Nephron (organoid): ENCODE measurements at regions not wholly inside any gene's neighbourhood (a gene's known extent, or its start where the extent isn't known, plus 50 kb on each side); places are given as distances from the start of the nearest gene placed in this dataset.

Source experiments
- H3K27ac Mint-ChIP-seq, 3 experiments: 2 replicates each; pipeline ENCODE4 v1.8.0; 2020; ENCODE audit warnings: mixed read lengths in 3 of 3, mild to moderate bottlenecking in 2 of 3, moderate library complexity in 1 of 3
- H3K27me3 Mint-ChIP-seq: 2 replicates; pipeline ENCODE4 v1.8.0; 2021; ENCODE audit warnings: low read depth, mild to moderate bottlenecking, moderate library complexity, mixed read lengths
- H3K36me3 Mint-ChIP-seq: 2 replicates; pipeline ENCODE4 v1.8.0; 2020; ENCODE audit warnings: low read depth, mixed read lengths
- H3K4me1 Mint-ChIP-seq: 2 replicates; pipeline ENCODE4 v1.8.0; 2020; ENCODE audit warnings: mixed read lengths
- H3K4me3 Mint-ChIP-seq, 3 experiments: 2 replicates each; pipeline ENCODE4 v1.8.0; 2020; ENCODE audit warnings: mild to moderate bottlenecking in 3 of 3, mixed read lengths in 3 of 3, moderate library complexity in 2 of 3
- H3K9me3 Mint-ChIP-seq: 2 replicates; pipeline ENCODE4 v1.8.0; 2020; ENCODE audit warnings: mixed read lengths
- TF ChIP-seq, protein P1 (sequence below), 3 experiments: fragments of 200-600 bp; sonication (generic); IDR thresholded peaks; one replicate each; pipeline ENCODE4 v1.5.0; 2021; ENCODE audit warnings: antibody characterized with exemption in 3 of 3; ENCODE audit not compliant: unreplicated experiment in 3 of 3

- TF ChIP-seq, protein P1, sequence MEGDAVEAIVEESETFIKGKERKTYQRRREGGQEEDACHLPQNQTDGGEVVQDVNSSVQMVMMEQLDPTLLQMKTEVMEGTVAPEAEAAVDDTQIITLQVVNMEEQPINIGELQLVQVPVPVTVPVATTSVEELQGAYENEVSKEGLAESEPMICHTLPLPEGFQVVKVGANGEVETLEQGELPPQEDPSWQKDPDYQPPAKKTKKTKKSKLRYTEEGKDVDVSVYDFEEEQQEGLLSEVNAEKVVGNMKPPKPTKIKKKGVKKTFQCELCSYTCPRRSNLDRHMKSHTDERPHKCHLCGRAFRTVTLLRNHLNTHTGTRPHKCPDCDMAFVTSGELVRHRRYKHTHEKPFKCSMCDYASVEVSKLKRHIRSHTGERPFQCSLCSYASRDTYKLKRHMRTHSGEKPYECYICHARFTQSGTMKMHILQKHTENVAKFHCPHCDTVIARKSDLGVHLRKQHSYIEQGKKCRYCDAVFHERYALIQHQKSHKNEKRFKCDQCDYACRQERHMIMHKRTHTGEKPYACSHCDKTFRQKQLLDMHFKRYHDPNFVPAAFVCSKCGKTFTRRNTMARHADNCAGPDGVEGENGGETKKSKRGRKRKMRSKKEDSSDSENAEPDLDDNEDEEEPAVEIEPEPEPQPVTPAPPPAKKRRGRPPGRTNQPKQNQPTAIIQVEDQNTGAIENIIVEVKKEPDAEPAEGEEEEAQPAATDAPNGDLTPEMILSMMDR (IDR thresholded peaks at IDR 0.05; ENCODE audit: unreplicated experiment in 3 of 3), result no peak
- no peaks in the 10 kb centered on the region for H3K36me3 Mint-ChIP-seq
- no peaks in the 10 kb centered on the region for H3K9me3 Mint-ChIP-seq
- H3K4me1 Mint-ChIP-seq, result no peaks in the 10 kb centered on the region
- H3K4me3 Mint-ChIP-seq, result no peak overlapping the region
- no peaks in the 10 kb centered on the region for H3K27me3 Mint-ChIP-seq
- H3K27ac Mint-ChIP-seq, result no peak overlapping the region
These were observed 157.7 kb upstream of the ATP10A start for GRCh38 chr15:26020871-26021270.

GRCh38 chr15:26017665-26018064, 154.5 kb upstream of the ATP10A start:
- Mint-ChIP-seq H3K4me1 (no peaks in the 10 kb centered on the region), H3K27me3 (no peaks in the 10 kb centered on the region), H3K27ac (no peak overlapping the region), H3K36me3 (no peaks in the 10 kb centered on the region), H3K9me3 (no peaks in the 10 kb centered on the region), H3K4me3 (no peak overlapping the region)
- TF ChIP-seq, protein P1 (IDR thresholded peaks at IDR 0.05; ENCODE audit: unreplicated experiment in 3 of 3), result no peak

- no peak overlapping the region for H3K4me3 Mint-ChIP-seq
- H3K4me1 Mint-ChIP-seq, result no peaks in the 10 kb centered on the region
- no peaks in the 10 kb centered on the region for H3K27me3 Mint-ChIP-seq
- TF ChIP-seq, protein P1 (IDR thresholded peaks at IDR 0.05; ENCODE audit: unreplicated experiment in 3 of 3), result no peak
- H3K27ac Mint-ChIP-seq, result no peak overlapping the region
- no peaks in the 10 kb centered on the region for H3K36me3 Mint-ChIP-seq
- no peaks in the 10 kb centered on the region for H3K9me3 Mint-ChIP-seq
These were observed 152.5 kb upstream of the ATP10A start for GRCh38 chr15:26015516-26016075.

GRCh38 chr15:26013981-26014380, 150.9 kb upstream of the ATP10A start:
- Mint-ChIP-seq H3K4me3 (no peak overlapping the region), H3K36me3 (no peaks in the 10 kb centered on the region), H3K4me1 (no peaks in the 10 kb centered on the region), H3K27me3 (no peaks in the 10 kb centered on the region), H3K27ac (no peak overlapping the region), H3K9me3 (no peaks in the 10 kb centered on the region)
- TF ChIP-seq, protein P1 (IDR thresholded peaks at IDR 0.05; ENCODE audit: unreplicated experiment in 3 of 3), result no peak

DNA sequence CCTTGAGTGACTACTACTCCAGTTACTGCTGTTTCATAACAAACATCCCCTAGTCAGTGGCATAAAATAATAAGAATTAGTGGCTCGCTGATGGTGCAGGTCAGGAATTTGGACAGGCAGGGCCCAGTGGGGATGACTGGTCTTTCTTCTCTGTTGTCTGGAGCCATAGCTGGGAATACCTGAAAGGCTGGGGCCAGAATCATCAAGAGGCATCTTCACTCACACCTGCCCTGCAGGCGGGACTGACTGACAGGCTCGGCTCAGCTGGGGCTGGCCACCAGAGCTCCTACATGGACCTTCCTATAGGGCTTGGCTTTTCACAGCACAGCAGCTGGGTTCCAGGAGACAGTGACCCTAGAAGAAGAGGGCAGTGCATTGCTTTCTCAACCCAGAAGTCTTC, 148.8 kb upstream of the ATP10A start:
- no peak overlapping the region for H3K4me3 Mint-ChIP-seq
- H3K27ac Mint-ChIP-seq, result no peak overlapping the region
- H3K27me3 Mint-ChIP-seq, result no peaks in the 10 kb centered on the region
- H3K9me3 Mint-ChIP-seq, result no peaks in the 10 kb centered on the region
- no peaks in the 10 kb centered on the region for H3K4me1 Mint-ChIP-seq
- no peaks in the 10 kb centered on the region for H3K36me3 Mint-ChIP-seq
- TF ChIP-seq, protein P1 (IDR thresholded peaks at IDR 0.05; ENCODE audit: unreplicated experiment in 3 of 3), result no peak

GRCh38 chr15:26007151-26007550, 144.0 kb upstream of the ATP10A start:
- Mint-ChIP-seq H3K4me3 (no peak overlapping the region), H3K36me3 (no peaks in the 10 kb centered on the region), H3K4me1 (no peaks in the 10 kb centered on the region), H3K9me3 (no peaks in the 10 kb centered on the region), H3K27me3 (no peaks in the 10 kb centered on the region), H3K27ac (no peak overlapping the region)
- TF ChIP-seq, protein P1 (IDR thresholded peaks at IDR 0.05; ENCODE audit: unreplicated experiment in 3 of 3), result no peak
